GM23338 (cell line): ENCODE measurements at regions not wholly inside any gene's neighbourhood (a gene's known extent, or its start where the extent isn't known, plus 50 kb on each side); places are given as distances from the start of the nearest gene placed in this dataset.

ENCODE experiments used
- ATAC-seq: fragments of 200-7000 bp; cut with Tn5 transposase; 3 replicates; pipeline ENCODE4 v1.9.1; 2020
- DNase-seq: peaks from one replicate; pipeline ENCODE4 v3.0.0-alpha.2; 2015; ENCODE audit warnings: low spot score
- H2AFZ ChIP-seq: fragments of 200-600 bp; sonication (generic); 2 replicates; pipeline ENCODE4 v1.8.0; 2016; ENCODE audit warnings: antibody characterized with exemption, mild to moderate bottlenecking, moderate library complexity
- H3F3A ChIP-seq: fragments of 200-600 bp; sonication (generic); replicated peaks from 2 replicates; pipeline ENCODE4 v1.8.0; 2017; ENCODE audit warnings: antibody characterized with exemption, mixed run types, low read depth
- H3K27ac ChIP-seq: fragments of 200-600 bp; sonication (generic); 2 replicates; pipeline ENCODE4 v1.6.1; 2016; ENCODE audit warnings: low read depth
- H3K27me3 ChIP-seq: fragments of 200-600 bp; sonication (generic); 2 replicates; pipeline ENCODE4 v1.8.0; 2016; ENCODE audit warnings: mild to moderate bottlenecking, mixed run types, moderate library complexity; ENCODE audit not compliant: insufficient read depth
- H3K36me3 ChIP-seq: fragments of 200-600 bp; sonication (generic); 2 replicates; pipeline ENCODE4 v1.8.0; 2016; ENCODE audit warnings: mild to moderate bottlenecking; ENCODE audit not compliant: insufficient read depth
- H3K4me1 ChIP-seq: fragments of 200-600 bp; sonication (generic); 2 replicates; pipeline ENCODE4 v1.8.0; 2016; ENCODE audit warnings: mild to moderate bottlenecking, moderate library complexity; ENCODE audit not compliant: insufficient read depth
- H3K4me2 ChIP-seq: fragments of 200-600 bp; sonication (generic); 2 replicates; pipeline ENCODE4 v1.7.1; 2017; ENCODE audit warnings: mixed run types
- H3K4me3 ChIP-seq: fragments of 200-600 bp; sonication (generic); 2 replicates; pipeline ENCODE4 v1.6.1; 2016; ENCODE audit warnings: mixed run types
- H3K79me2 ChIP-seq: fragments of 200-600 bp; sonication (generic); replicated peaks from 2 replicates; pipeline ENCODE4 v1.8.0; 2017; ENCODE audit warnings: mild to moderate bottlenecking; ENCODE audit not compliant: insufficient read depth
- H3K9me2 ChIP-seq: fragments of 200-600 bp; sonication (generic); 2 replicates; pipeline ENCODE4 v1.8.0; 2017; ENCODE audit not compliant: insufficient read depth
- H4K20me1 ChIP-seq: fragments of 200-600 bp; sonication (generic); replicated peaks from 2 replicates; pipeline ENCODE4 v1.8.0; 2017; ENCODE audit warnings: mild to moderate bottlenecking; ENCODE audit not compliant: insufficient read depth
- H3K27ac Mint-ChIP-seq: 2 replicates; pipeline ENCODE4 v1.8.0; 2020; ENCODE audit warnings: inconsistent platforms, mild to moderate bottlenecking, moderate library complexity, mixed read lengths
- H3K27me3 Mint-ChIP-seq: 3 replicates; pipeline ENCODE4 v1.8.0; 2022; ENCODE audit warnings: low read depth, mild to moderate bottlenecking, moderate library complexity, mixed read lengths, inconsistent platforms; ENCODE audit not compliant: insufficient read depth, poor library complexity
- H3K36me3 Mint-ChIP-seq: 3 replicates; pipeline ENCODE4 v1.8.0; 2021; ENCODE audit warnings: low read depth, mild to moderate bottlenecking, inconsistent platforms, moderate library complexity, mixed read lengths
- H3K4me1 Mint-ChIP-seq: 3 replicates; pipeline ENCODE4 v1.8.0; 2020; ENCODE audit warnings: mild to moderate bottlenecking, inconsistent platforms, mixed read lengths
- H3K4me3 Mint-ChIP-seq: 3 replicates; pipeline ENCODE4 v1.8.0; 2021; ENCODE audit warnings: moderate library complexity, mild to moderate bottlenecking, inconsistent platforms, mixed read lengths
- H3K9me3 Mint-ChIP-seq: 3 replicates; pipeline ENCODE4 v1.8.0; 2020; ENCODE audit warnings: moderate library complexity, mild to moderate bottlenecking, inconsistent platforms, mixed read lengths
- CTCF ChIP-seq, 2 experiments: fragments of 200-600 bp in 1 of 2; sonication (generic) in 1 of 2; conservative IDR thresholded peaks; 2 replicates each; pipeline versions ENCODE4 v1.5.1 to v1.6.1; 2016 to 2017; ENCODE audit warnings: antibody characterized with exemption in 2 of 2, low read depth in 2 of 2, mild to moderate bottlenecking in 2 of 2, moderate library complexity in 1 of 2
- ETS1 ChIP-seq: IDR thresholded peaks from 2 replicates; pipeline ENCODE4 v1.6.1; 2016; ENCODE audit warnings: antibody characterized with exemption
- EZH2phosphoT487 ChIP-seq: fragments of 200-600 bp; sonication (generic); IDR thresholded peaks from one replicate; pipeline ENCODE4 v1.8.1; 2018; ENCODE audit warnings: antibody characterized with exemption; ENCODE audit not compliant: unreplicated experiment
- NANOG ChIP-seq: IDR thresholded peaks from 2 replicates; pipeline ENCODE4 v1.6.1; 2016; ENCODE audit warnings: antibody characterized with exemption, borderline replicate concordance
- REST ChIP-seq: IDR thresholded peaks from one replicate; pipeline ENCODE4 v1.6.1; 2018; ENCODE audit warnings: antibody characterized with exemption; ENCODE audit not compliant: unreplicated experiment
- STAT1 ChIP-seq: IDR thresholded peaks from one replicate; pipeline ENCODE4 v1.6.1; 2016; ENCODE audit warnings: antibody characterized with exemption; ENCODE audit not compliant: unreplicated experiment
- ZNF114 ChIP-seq: fragments of 250-450 bp; sonication (Bioruptor Pico); IDR thresholded peaks from 2 replicates; pipeline ENCODE4 v1.5.0; 2020; ENCODE audit warnings: mild to moderate bottlenecking, moderate library complexity
- ZNF331 ChIP-seq: fragments of 250-450 bp; sonication (Bioruptor Pico); IDR thresholded peaks from 2 replicates; pipeline ENCODE4 v1.5.0; 2020; ENCODE audit warnings: low read depth, mild to moderate bottlenecking, moderate library complexity
- ZNF462 ChIP-seq: fragments of 250-450 bp; sonication (Bioruptor Pico); IDR thresholded peaks from 2 replicates; pipeline ENCODE4 v1.5.0; 2020; ENCODE audit warnings: mild to moderate bottlenecking, moderate library complexity

GRCh38 chr21:45338311-45339017 lies 50.8 kb upstream of the POFUT2 start:
- Histone ChIP-seq H3K9me2 (no peaks in the 10 kb centered on the region), H3K79me2 (no peaks in the 10 kb centered on the region), H3K27me3 (no peaks in the 10 kb centered on the region), H3K27ac (no peak overlapping the region), H3K4me1 (no peaks in the 10 kb centered on the region), H4K20me1 (no peaks in the 10 kb centered on the region), H3F3A (no peaks in the 10 kb centered on the region), H3K4me3 (no peak overlapping the region), H3K4me2 (no peak overlapping the region), H2AFZ (no peak overlapping the region), H3K36me3 (no peaks in the 10 kb centered on the region)
- Mint-ChIP-seq H3K36me3 (0 out of 3 replicates have a peak, but pooled peaks cover 2% of the 10 kb centered on the region), H3K4me1 (peaks cover 18% of the 10 kb centered on the region), H3K4me3 (no peak overlapping the region), H3K27ac (no peak overlapping the region), H3K9me3 (peaks cover 6% of the 10 kb centered on the region; the same call in 1 of the 3 replicates), H3K27me3 (peaks cover 13% of the 10 kb centered on the region)
- ATAC-seq (no peak), DNase-seq (no peak)
- TF ChIP-seq ETS1 (no peak), ZNF331 (CRISPR knock-in tag) (no peak), CTCF (conservative IDR thresholded peaks at IDR 0.05; ENCODE audit: low read depth in 2 of 2) (no peak), ZNF114 (no peak), STAT1 (no peak), ZNF462 (CRISPR knock-in tag) (no peak), EZH2phosphoT487 (no peak), REST (no peak), NANOG (no peak)
